ENCODE measurements at regions not wholly inside any gene's neighbourhood (a gene's known extent, or its start where the extent isn't known, plus 50 kb on each side); places are given as distances from the start of the nearest gene placed in this dataset.

GRCh38 chr11:80041136-80042000 lies 600.5 kb upstream of the TENM4 start:
- no peaks in the 10 kb centered on the region for H3K79me2 ChIP-seq (ENCODE audit: insufficient read depth, low read depth, low read length)
- H3K36me3 ChIP-seq (ENCODE audit: insufficient read depth, low read length): no peaks in the 10 kb centered on the region
- no peak for DNase-seq (ENCODE audit: low spot score)
- TF ChIP-seq, protein P1, sequence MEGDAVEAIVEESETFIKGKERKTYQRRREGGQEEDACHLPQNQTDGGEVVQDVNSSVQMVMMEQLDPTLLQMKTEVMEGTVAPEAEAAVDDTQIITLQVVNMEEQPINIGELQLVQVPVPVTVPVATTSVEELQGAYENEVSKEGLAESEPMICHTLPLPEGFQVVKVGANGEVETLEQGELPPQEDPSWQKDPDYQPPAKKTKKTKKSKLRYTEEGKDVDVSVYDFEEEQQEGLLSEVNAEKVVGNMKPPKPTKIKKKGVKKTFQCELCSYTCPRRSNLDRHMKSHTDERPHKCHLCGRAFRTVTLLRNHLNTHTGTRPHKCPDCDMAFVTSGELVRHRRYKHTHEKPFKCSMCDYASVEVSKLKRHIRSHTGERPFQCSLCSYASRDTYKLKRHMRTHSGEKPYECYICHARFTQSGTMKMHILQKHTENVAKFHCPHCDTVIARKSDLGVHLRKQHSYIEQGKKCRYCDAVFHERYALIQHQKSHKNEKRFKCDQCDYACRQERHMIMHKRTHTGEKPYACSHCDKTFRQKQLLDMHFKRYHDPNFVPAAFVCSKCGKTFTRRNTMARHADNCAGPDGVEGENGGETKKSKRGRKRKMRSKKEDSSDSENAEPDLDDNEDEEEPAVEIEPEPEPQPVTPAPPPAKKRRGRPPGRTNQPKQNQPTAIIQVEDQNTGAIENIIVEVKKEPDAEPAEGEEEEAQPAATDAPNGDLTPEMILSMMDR (conservative IDR thresholded peaks at IDR 0.05; ENCODE audit: low read length): no peak
- TF ChIP-seq EZH2phosphoT487 (IDR thresholded peaks at IDR 0.05; ENCODE audit: borderline replicate concordance, low read depth, low read length): no peak
- H3K27ac ChIP-seq (ENCODE audit: low read depth, low read length, poor library complexity, severe bottlenecking): no peak overlapping the region
- CTCF ChIA-PET (ENCODE audit: unreplicated experiment): no interaction called here
- no peaks in the 10 kb centered on the region for H4K20me1 ChIP-seq (ENCODE audit: insufficient read depth, low read length)
- no peak overlapping the region for H3K4me2 ChIP-seq (ENCODE audit: low read length)
- H3K9me3 ChIP-seq (ENCODE audit: low read length): no peaks in the 10 kb centered on the region
- H3K4me3 ChIP-seq (ENCODE audit: low read depth, low read length, poor library complexity, severe bottlenecking): no peak overlapping the region
- no peaks in the 10 kb centered on the region for H3K9me2 ChIP-seq (ENCODE audit: insufficient read depth, low read length)
- H2AFZ ChIP-seq (ENCODE audit: low read length): no peak overlapping the region
- POLR2A ChIA-PET: interaction anchor here (0.6 kb wide), 1 partner anchor 1288 kb away, joined by 3 read pairs; no protein-coding TSS in a partner anchor
- intact Hi-C loops (cut with micrococcal nuclease; ENCODE audit: unreplicated experiment): no loop called here
- no TSS peak for BruUV-seq (replicated peaks)
- no peaks in the 10 kb centered on the region for H3K4me1 ChIP-seq (ENCODE audit: insufficient read depth, low read length, poor library complexity, severe bottlenecking)

GRCh38 chr11:80034801-80035200 lies 594.0 kb upstream of the TENM4 start:
- Histone ChIP-seq H3K4me1 (ENCODE audit: insufficient read depth, low read length, poor library complexity, severe bottlenecking) (no peaks in the 10 kb centered on the region), H3K79me2 (ENCODE audit: insufficient read depth, low read depth, low read length) (no peaks in the 10 kb centered on the region), H2AFZ (ENCODE audit: low read length) (no peak overlapping the region), H3K9me3 (ENCODE audit: low read length) (no peaks in the 10 kb centered on the region), H3K9me2 (ENCODE audit: insufficient read depth, low read length) (no peaks in the 10 kb centered on the region), H3K27ac (ENCODE audit: low read depth, low read length, poor library complexity, severe bottlenecking) (no peak overlapping the region), H3K4me2 (ENCODE audit: low read length) (no peak overlapping the region), H4K20me1 (ENCODE audit: insufficient read depth, low read length) (no peaks in the 10 kb centered on the region), H3K36me3 (ENCODE audit: insufficient read depth, low read length) (no peaks in the 10 kb centered on the region), H3K4me3 (ENCODE audit: low read depth, low read length, poor library complexity, severe bottlenecking) (no peak overlapping the region)
- no peak for DNase-seq (ENCODE audit: low spot score)
- intact Hi-C loops (cut with micrococcal nuclease; ENCODE audit: unreplicated experiment): no loop called here
- no TSS peak for BruUV-seq (replicated peaks)
- CTCF ChIA-PET (ENCODE audit: unreplicated experiment): no interaction called here
- POLR2A ChIA-PET: no interaction called here
- no peak for TF ChIP-seq EZH2phosphoT487 (IDR thresholded peaks at IDR 0.05; ENCODE audit: borderline replicate concordance, low read depth, low read length)
- TF ChIP-seq, protein P1 (conservative IDR thresholded peaks at IDR 0.05; ENCODE audit: low read length): no peak

- no peaks in the 10 kb centered on the region for H3K9me3 ChIP-seq (ENCODE audit: low read length)
- H4K20me1 ChIP-seq (ENCODE audit: insufficient read depth, low read length): no peaks in the 10 kb centered on the region
- H3K4me3 ChIP-seq (ENCODE audit: low read depth, low read length, poor library complexity, severe bottlenecking): no peak overlapping the region
- H2AFZ ChIP-seq (ENCODE audit: low read length): no peak overlapping the region
- DNase-seq (ENCODE audit: low spot score): no peak
- no peaks in the 10 kb centered on the region for H3K9me2 ChIP-seq (ENCODE audit: insufficient read depth, low read length)
- no TSS peak for BruUV-seq (replicated peaks)
- ChIA-PET POLR2A (no interaction called here), CTCF (ENCODE audit: unreplicated experiment) (no interaction called here)
- TF ChIP-seq, protein P1 (conservative IDR thresholded peaks at IDR 0.05; ENCODE audit: low read length): no peak
- TF ChIP-seq EZH2phosphoT487 (IDR thresholded peaks at IDR 0.05; ENCODE audit: borderline replicate concordance, low read depth, low read length): no peak
- no peaks in the 10 kb centered on the region for H3K36me3 ChIP-seq (ENCODE audit: insufficient read depth, low read length)
- intact Hi-C loops (cut with micrococcal nuclease; ENCODE audit: unreplicated experiment): no loop called here
- H3K4me1 ChIP-seq (ENCODE audit: insufficient read depth, low read length, poor library complexity, severe bottlenecking): no peaks in the 10 kb centered on the region
- H3K4me2 ChIP-seq (ENCODE audit: low read length): no peak overlapping the region
- no peaks in the 10 kb centered on the region for H3K79me2 ChIP-seq (ENCODE audit: insufficient read depth, low read depth, low read length)
- no peak overlapping the region for H3K27ac ChIP-seq (ENCODE audit: low read depth, low read length, poor library complexity, severe bottlenecking)
Measured at GRCh38 chr11:80031014-80031600, 590.3 kb upstream of the TENM4 start.
